Spinal cord (tissue), 9 donors: ENCODE measurements at regions not wholly inside any gene's neighbourhood (a gene's known extent, or its start where the extent isn't known, plus 50 kb on each side); places are given as distances from the start of the nearest gene placed in this dataset.

Source experiments
- DNase-seq, 6 donors: peaks; one replicate each; pipeline versions ENCODE4 v3.0.0 to v3.0.0-alpha.2; 2013 to 2015; ENCODE audit warnings: low spot score in 6 of 6, low read depth in 4 of 6
- H3K27ac ChIP-seq: one replicate; pipeline ENCODE4 v1.5.1; 2013; ENCODE audit warnings: low read depth, low read length, control low read depth
- H3K27me3 ChIP-seq: one replicate; pipeline ENCODE4 v1.6.1; 2013; ENCODE audit warnings: low read length; ENCODE audit not compliant: control insufficient read depth, insufficient read depth
- H3K36me3 ChIP-seq: one replicate; pipeline ENCODE4 v1.6.1; 2013; ENCODE audit warnings: low read length; ENCODE audit not compliant: control insufficient read depth, insufficient read depth
- H3K4me1 ChIP-seq: one replicate; pipeline ENCODE4 v1.6.1; 2013; ENCODE audit warnings: low read length; ENCODE audit not compliant: control insufficient read depth, insufficient read depth
- H3K4me3 ChIP-seq: one replicate; pipeline ENCODE4 v1.5.1; 2013; ENCODE audit warnings: low read depth, low read length, control low read depth
- H3K9me3 ChIP-seq: one replicate; pipeline ENCODE4 v1.6.1; 2013; ENCODE audit warnings: low read length; ENCODE audit not compliant: control insufficient read depth, insufficient read depth
- WGBS: methylation state at CpG from one replicate; pipeline ENCODE4 v1.1.5; 2013; ENCODE audit warnings: missing lambda C conversion rate; ENCODE audit not compliant: insufficient coverage; 5-methylcytosine and 5-hydroxymethylcytosine counted together
- donor health status: healthy.

- H3K27ac ChIP-seq, result no peak overlapping the region
- H3K27me3 ChIP-seq, result no peaks in the 10 kb centered on the region
- H3K36me3 ChIP-seq, result no peaks in the 10 kb centered on the region
- no peak overlapping the region for H3K4me3 ChIP-seq
- no peak for DNase-seq
- no CpG with 5 or more reads among the region's 5 CpGs for WGBS
- no peaks in the 10 kb centered on the region for H3K4me1 ChIP-seq
- H3K9me3 ChIP-seq, result no peaks in the 10 kb centered on the region
These were observed 54.8 kb downstream of the NOG start for GRCh38 chr17:56648321-56648720.

GRCh38 chr17:56648806-56649205 lies 55.3 kb downstream of the NOG start:
- H3K4me1 ChIP-seq, result no peaks in the 10 kb centered on the region
- H3K36me3 ChIP-seq, result no peaks in the 10 kb centered on the region
- no peak for DNase-seq
- H3K27me3 ChIP-seq, result no peaks in the 10 kb centered on the region
- 80% methylated on average over 1 of the region's 2 CpGs for WGBS
- no peaks in the 10 kb centered on the region for H3K9me3 ChIP-seq
- no peak overlapping the region for H3K27ac ChIP-seq
- no peak overlapping the region for H3K4me3 ChIP-seq

- WGBS, result 0% methylated on average over 1 of the region's 2 CpGs
- DNase-seq, result no peak
- H3K4me3 ChIP-seq, result no peak overlapping the region
- no peaks in the 10 kb centered on the region for H3K36me3 ChIP-seq
- H3K4me1 ChIP-seq, result no peaks in the 10 kb centered on the region
- no peak overlapping the region for H3K27ac ChIP-seq
- H3K27me3 ChIP-seq, result no peaks in the 10 kb centered on the region
- no peaks in the 10 kb centered on the region for H3K9me3 ChIP-seq
These were observed 59.1 kb downstream of the NOG start for GRCh38 chr17:56652628-56653027.

GRCh38 chr17:56653877-56654276 lies 60.4 kb downstream of the NOG start:
- no peak overlapping the region for H3K4me3 ChIP-seq
- no peaks in the 10 kb centered on the region for H3K9me3 ChIP-seq
- no peaks in the 10 kb centered on the region for H3K27me3 ChIP-seq
- H3K27ac ChIP-seq, result no peak overlapping the region
- H3K36me3 ChIP-seq, result no peaks in the 10 kb centered on the region
- WGBS, result 41% methylated on average over 3 of the region's 3 CpGs
- H3K4me1 ChIP-seq, result no peaks in the 10 kb centered on the region
- peak in 4 of 6 donors; percentile 19 to 76 (median 43) for DNase-seq

- H3K36me3 ChIP-seq, result no peaks in the 10 kb centered on the region
- WGBS, result 51% methylated on average over 4 of the region's 5 CpGs
- DNase-seq, result peak in 1 of 6 donors; percentile 5
- no peaks in the 10 kb centered on the region for H3K4me1 ChIP-seq
- H3K9me3 ChIP-seq, result no peaks in the 10 kb centered on the region
- no peak overlapping the region for H3K4me3 ChIP-seq
- no peak overlapping the region for H3K27ac ChIP-seq
- H3K27me3 ChIP-seq, result no peaks in the 10 kb centered on the region
These were observed 63.3 kb downstream of the NOG start for GRCh38 chr17:56656701-56657327.

- no peak for DNase-seq
- Histone ChIP-seq H3K27ac (no peak overlapping the region), H3K9me3 (no peaks in the 10 kb centered on the region), H3K4me1 (no peaks in the 10 kb centered on the region), H3K4me3 (no peak overlapping the region), H3K27me3 (no peaks in the 10 kb centered on the region), H3K36me3 (no peaks in the 10 kb centered on the region)
- WGBS, result 92% methylated on average over 3 of the region's 5 CpGs
These were observed 65.1 kb downstream of the NOG start for GRCh38 chr17:56658648-56659047.

GRCh38 chr17:56659622-56660021 lies 66.1 kb downstream of the NOG start:
- H3K27me3 ChIP-seq, result no peaks in the 10 kb centered on the region
- no peaks in the 10 kb centered on the region for H3K9me3 ChIP-seq
- DNase-seq, result no peak
- H3K36me3 ChIP-seq, result no peaks in the 10 kb centered on the region
- H3K4me1 ChIP-seq, result no peaks in the 10 kb centered on the region
- no peak overlapping the region for H3K27ac ChIP-seq
- H3K4me3 ChIP-seq, result no peak overlapping the region

- no peaks in the 10 kb centered on the region for H3K4me1 ChIP-seq
- no peak for DNase-seq
- H3K27me3 ChIP-seq, result no peaks in the 10 kb centered on the region
- no peak overlapping the region for H3K4me3 ChIP-seq
- no peaks in the 10 kb centered on the region for H3K36me3 ChIP-seq
- no peaks in the 10 kb centered on the region for H3K9me3 ChIP-seq
- no peak overlapping the region for H3K27ac ChIP-seq
- 63% methylated on average over 5 of the region's 5 CpGs for WGBS
These were observed 68.4 kb downstream of the NOG start for GRCh38 chr17:56661906-56662305.

GRCh38 chr17:56665864-56666263 lies 72.4 kb downstream of the NOG start:
- DNase-seq, result peak in 1 of 6 donors; percentile 22
- H3K27me3 ChIP-seq, result no peaks in the 10 kb centered on the region
- H3K4me3 ChIP-seq, result no peak overlapping the region
- H3K9me3 ChIP-seq, result no peaks in the 10 kb centered on the region
- no peak overlapping the region for H3K27ac ChIP-seq
- no peaks in the 10 kb centered on the region for H3K36me3 ChIP-seq
- 72% methylated on average over 4 of the region's 6 CpGs for WGBS
- no peaks in the 10 kb centered on the region for H3K4me1 ChIP-seq

GRCh38 chr17:56667925-56668458 lies 74.5 kb downstream of the NOG start:
- no peaks in the 10 kb centered on the region for H3K36me3 ChIP-seq
- no peaks in the 10 kb centered on the region for H3K9me3 ChIP-seq
- H3K27ac ChIP-seq, result no peak overlapping the region
- no peaks in the 10 kb centered on the region for H3K4me1 ChIP-seq
- 52% methylated on average over 3 of the region's 5 CpGs for WGBS
- H3K27me3 ChIP-seq, result no peaks in the 10 kb centered on the region
- no peak overlapping the region for H3K4me3 ChIP-seq
- DNase-seq, result no peak
